Activated CD4-positive, CD25-positive, alpha-beta regulatory T cell treated with anti-CD3 and anti-CD28 coated beads, Interleukin-2, amount 50 U/mL, for 16 hours (primary cell): ENCODE measurements at regions not wholly inside any gene's neighbourhood (a gene's known extent, or its start where the extent isn't known, plus 50 kb on each side); places are given as distances from the start of the nearest gene placed in this dataset.

Experiments used
- DNase-seq: peaks from one replicate; pipeline ENCODE4 v3.0.0-alpha.2; 2020; ENCODE audit warnings: low read depth, low spot score

GRCh38 chr16:85375282-85375681 lies 237.8 kb upstream of the GSE1 start:
- DNase-seq = no peak

- DNase-seq = no peak
Measured at GRCh38 chr16:85376292-85377095, 236.6 kb upstream of the GSE1 start.

- no peak for DNase-seq
Measured at GRCh38 chr16:85377388-85378144, 235.6 kb upstream of the GSE1 start.

- no peak for DNase-seq
Measured at GRCh38 chr16:85378145-85379040, 234.7 kb upstream of the GSE1 start.

GRCh38 chr16:85379041-85380001 lies 233.8 kb upstream of the GSE1 start:
- no peak for DNase-seq

GRCh38 chr16:85380002-85380395 lies 233.1 kb upstream of the GSE1 start:
- no peak for DNase-seq

GRCh38 chr16:85380905-85381737 lies 232.0 kb upstream of the GSE1 start:
- no peak for DNase-seq

GRCh38 chr16:85381738-85382592 lies 231.2 kb upstream of the GSE1 start:
- no peak for DNase-seq

GRCh38 chr16:85382717-85383118 lies 230.4 kb upstream of the GSE1 start:
- DNase-seq = no peak

- DNase-seq = no peak
Measured at GRCh38 chr16:85383836-85384832, 229.0 kb upstream of the GSE1 start.

- no peak for DNase-seq
Measured at GRCh38 chr16:85384833-85385462, 228.2 kb upstream of the GSE1 start.

GRCh38 chr16:85385463-85386331 lies 227.4 kb upstream of the GSE1 start:
- no peak for DNase-seq

GRCh38 chr16:85386467-85387170 lies 226.5 kb upstream of the GSE1 start:
- DNase-seq = no peak

- DNase-seq = no peak
Measured at GRCh38 chr16:85387171-85387507, 226.0 kb upstream of the GSE1 start.

- no peak for DNase-seq
Measured at GRCh38 chr16:85387731-85388295, 225.3 kb upstream of the GSE1 start.
